OCI-LY3 (cell line): ENCODE measurements at regions not wholly inside any gene's neighbourhood (a gene's known extent, or its start where the extent isn't known, plus 50 kb on each side); places are given as distances from the start of the nearest gene placed in this dataset.

ENCODE experiments used
- H2AFZ ChIP-seq: fragments of 200-600, 300-600 bp; shearing (Covaris generic); 2 replicates; pipeline ENCODE4 v1.6.0; 2014; ENCODE audit warnings: antibody characterized with exemption, low read depth, low read length
- H3K27ac ChIP-seq: fragments of 200-600, 300-600 bp; sonication (generic); 2 replicates; pipeline ENCODE4 v1.5.1; 2014; ENCODE audit warnings: mild to moderate bottlenecking, low read length, moderate library complexity, mixed read lengths
- H3K27me3 ChIP-seq: fragments of 200-600, 300-600 bp; sonication (generic); 2 replicates; pipeline ENCODE4 v1.6.1; 2014; ENCODE audit warnings: low read depth, low read length, mixed read lengths
- H3K36me3 ChIP-seq: fragments of 200-600, 300-600 bp; sonication (generic); replicated peaks from 2 replicates; pipeline ENCODE3; 2014; ENCODE audit warnings: low read depth, low read length, mixed read lengths
- H3K4me1 ChIP-seq: fragments of 300-600, 200-600 bp; sonication (generic); 2 replicates; pipeline ENCODE4 v1.6.1; 2014; ENCODE audit warnings: low read length, mixed read lengths
- H3K4me2 ChIP-seq: fragments of 200-600, 300-600 bp; sonication (generic); 2 replicates; pipeline ENCODE4 v1.6.1; 2014; ENCODE audit warnings: low read length, mixed read lengths
- H3K4me3 ChIP-seq: fragments of 300-600, 200-600 bp; sonication (generic); 2 replicates; pipeline ENCODE4 v1.5.1; 2014; ENCODE audit warnings: antibody characterized with exemption, mild to moderate bottlenecking, low read length, moderate library complexity
- H3K79me2 ChIP-seq: fragments of 300-600, 200-600 bp; shearing (Covaris generic); 2 replicates; pipeline ENCODE4 v1.6.1; 2014; ENCODE audit warnings: mild to moderate bottlenecking, low read length, mixed read lengths
- H3K9ac ChIP-seq: fragments of 300-600, 200-600 bp; shearing (Covaris generic); 2 replicates; pipeline ENCODE4 v1.6.0; 2014; ENCODE audit warnings: mild to moderate bottlenecking, low read length, moderate library complexity
- H3K9me3 ChIP-seq: fragments of 200-600, 300-600 bp; shearing (Covaris generic); 2 replicates; pipeline ENCODE4 v1.6.1; 2014; ENCODE audit warnings: low read length, mixed read lengths; ENCODE audit not compliant: insufficient read depth
- H4K20me1 ChIP-seq: fragments of 200-600, 300-600 bp; sonication (generic); 2 replicates; pipeline ENCODE4 v1.6.1; 2016; ENCODE audit warnings: low read length, mixed read lengths; ENCODE audit not compliant: insufficient read depth
- EZH2phosphoT487 ChIP-seq: fragments of 200-600 bp; shearing (Covaris generic); IDR thresholded peaks from 2 replicates; pipeline ENCODE4 v1.6.1; 2018; ENCODE audit warnings: antibody characterized with exemption, mixed run types, low read depth
- TF ChIP-seq, protein P1 (sequence below): fragments of 200-600, 300-600 bp; sonication (generic); IDR thresholded peaks from 2 replicates; pipeline ENCODE4 v1.5.1; 2014; ENCODE audit warnings: antibody characterized with exemption, low read length, low read depth

GRCh38 chr3:66747261-66747660, 246.4 kb upstream of the LRIG1 start:
- H2AFZ ChIP-seq, result no peak overlapping the region
- TF ChIP-seq EZH2phosphoT487, result no peak
- TF ChIP-seq, protein P1, sequence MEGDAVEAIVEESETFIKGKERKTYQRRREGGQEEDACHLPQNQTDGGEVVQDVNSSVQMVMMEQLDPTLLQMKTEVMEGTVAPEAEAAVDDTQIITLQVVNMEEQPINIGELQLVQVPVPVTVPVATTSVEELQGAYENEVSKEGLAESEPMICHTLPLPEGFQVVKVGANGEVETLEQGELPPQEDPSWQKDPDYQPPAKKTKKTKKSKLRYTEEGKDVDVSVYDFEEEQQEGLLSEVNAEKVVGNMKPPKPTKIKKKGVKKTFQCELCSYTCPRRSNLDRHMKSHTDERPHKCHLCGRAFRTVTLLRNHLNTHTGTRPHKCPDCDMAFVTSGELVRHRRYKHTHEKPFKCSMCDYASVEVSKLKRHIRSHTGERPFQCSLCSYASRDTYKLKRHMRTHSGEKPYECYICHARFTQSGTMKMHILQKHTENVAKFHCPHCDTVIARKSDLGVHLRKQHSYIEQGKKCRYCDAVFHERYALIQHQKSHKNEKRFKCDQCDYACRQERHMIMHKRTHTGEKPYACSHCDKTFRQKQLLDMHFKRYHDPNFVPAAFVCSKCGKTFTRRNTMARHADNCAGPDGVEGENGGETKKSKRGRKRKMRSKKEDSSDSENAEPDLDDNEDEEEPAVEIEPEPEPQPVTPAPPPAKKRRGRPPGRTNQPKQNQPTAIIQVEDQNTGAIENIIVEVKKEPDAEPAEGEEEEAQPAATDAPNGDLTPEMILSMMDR, result no peak
- H3K4me3 ChIP-seq, result no peak overlapping the region

GRCh38 chr3:66747696-66748095, 246.9 kb upstream of the LRIG1 start:
- no peak overlapping the region for H3K4me3 ChIP-seq
- H3K79me2 ChIP-seq, result no peaks in the 10 kb centered on the region

More at GRCh38 chr3:66747261-66747660, 246.4 kb upstream of the LRIG1 start:
- H3K4me2 ChIP-seq, result no peak overlapping the region
- no peaks in the 10 kb centered on the region for H3K79me2 ChIP-seq
- H3K9ac ChIP-seq, result no peak overlapping the region
- H3K27me3 ChIP-seq, result no peaks in the 10 kb centered on the region
- H3K36me3 ChIP-seq, result no peaks in the 10 kb centered on the region
- H3K9me3 ChIP-seq, result no peaks in the 10 kb centered on the region
- H3K27ac ChIP-seq, result no peak overlapping the region
- no peaks in the 10 kb centered on the region for H4K20me1 ChIP-seq
- H3K4me1 ChIP-seq, result no peaks in the 10 kb centered on the region

GRCh38 chr3:66748175-66748876, 247.5 kb upstream of the LRIG1 start:
- no peaks in the 10 kb centered on the region for H4K20me1 ChIP-seq
- H3K27me3 ChIP-seq, result no peaks in the 10 kb centered on the region
- H3K36me3 ChIP-seq, result no peaks in the 10 kb centered on the region
- H3K4me1 ChIP-seq, result no peaks in the 10 kb centered on the region
- no peak overlapping the region for H3K9ac ChIP-seq
- TF ChIP-seq, protein P1, result peak; percentile 30
- TF ChIP-seq EZH2phosphoT487, result no peak
- no peaks in the 10 kb centered on the region for H3K79me2 ChIP-seq
- H3K4me2 ChIP-seq, result no peak overlapping the region
- H3K9me3 ChIP-seq, result no peaks in the 10 kb centered on the region
- no peak overlapping the region for H2AFZ ChIP-seq
- no peak overlapping the region for H3K4me3 ChIP-seq
- H3K27ac ChIP-seq, result no peak overlapping the region

More at GRCh38 chr3:66747696-66748095, 246.9 kb upstream of the LRIG1 start:
- Histone ChIP-seq H4K20me1 (no peaks in the 10 kb centered on the region), H3K4me2 (no peak overlapping the region), H3K27me3 (no peaks in the 10 kb centered on the region), H3K9ac (no peak overlapping the region), H2AFZ (no peak overlapping the region), H3K36me3 (no peaks in the 10 kb centered on the region), H3K4me1 (no peaks in the 10 kb centered on the region), H3K9me3 (no peaks in the 10 kb centered on the region), H3K27ac (no peak overlapping the region)
- TF ChIP-seq, protein P1, result no peak
- TF ChIP-seq EZH2phosphoT487, result no peak

- TF ChIP-seq, protein P1, result no peak
- no peak for TF ChIP-seq EZH2phosphoT487
- H3K36me3 ChIP-seq, result no peaks in the 10 kb centered on the region
- H4K20me1 ChIP-seq, result no peaks in the 10 kb centered on the region
- H3K4me3 ChIP-seq, result no peak overlapping the region
- no peak overlapping the region for H3K4me2 ChIP-seq
- no peak overlapping the region for H3K27ac ChIP-seq
- H3K27me3 ChIP-seq, result no peaks in the 10 kb centered on the region
- H3K4me1 ChIP-seq, result no peaks in the 10 kb centered on the region
- no peaks in the 10 kb centered on the region for H3K79me2 ChIP-seq
- no peak overlapping the region for H2AFZ ChIP-seq
- H3K9ac ChIP-seq, result no peak overlapping the region
- H3K9me3 ChIP-seq, result no peaks in the 10 kb centered on the region
Measured at GRCh38 chr3:66751842-66752241, 246.3 kb upstream of the KBTBD8 start.
